ENCODE measurements at regions not wholly inside any gene's neighbourhood (a gene's known extent, or its start where the extent isn't known, plus 50 kb on each side); places are given as distances from the start of the nearest gene placed in this dataset.

- no peak for DNase-seq
Observed at GRCh38 chr14:30291216-30291615, 267.7 kb upstream of the G2E3 start.

DNA sequence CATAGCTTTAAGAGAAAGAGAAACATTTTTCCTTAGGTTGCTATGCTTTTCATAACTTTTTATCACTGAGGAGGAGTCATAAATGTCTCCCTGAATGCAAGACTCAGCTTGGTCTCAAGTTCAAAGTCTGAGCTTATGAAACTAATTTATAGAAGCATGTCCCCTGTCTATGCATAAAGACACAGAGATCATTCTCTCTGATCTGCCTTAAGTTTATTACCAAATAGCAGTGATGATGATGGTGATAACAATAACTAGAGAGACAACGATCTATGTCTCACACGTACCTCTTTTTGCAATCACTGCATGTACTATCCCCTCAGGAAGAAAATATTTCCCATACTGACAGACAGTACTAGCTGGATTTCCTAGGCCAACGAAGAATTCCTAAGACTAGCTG, 266.4 kb upstream of the G2E3 start:
- no peak for DNase-seq
- H3K4me3 Mint-ChIP-seq = no peak overlapping the region
- no peak overlapping the region for H3K27ac Mint-ChIP-seq
- H3K36me3 Mint-ChIP-seq (ENCODE audit: low read depth) = no peaks in the 10 kb centered on the region
- peaks cover 15% of the 10 kb centered on the region for H3K27me3 Mint-ChIP-seq
- peaks cover 5% of the 10 kb centered on the region for H3K4me1 Mint-ChIP-seq (ENCODE audit: low read depth)
- peaks cover 4% of the 10 kb centered on the region for H3K9me3 Mint-ChIP-seq

More at GRCh38 chr14:30291216-30291615, 267.7 kb upstream of the G2E3 start:
- Mint-ChIP-seq H3K27ac (no peak overlapping the region), H3K9me3 (peaks cover 4% of the 10 kb centered on the region), H3K4me3 (no peak overlapping the region), H3K27me3 (peaks cover 11% of the 10 kb centered on the region), H3K4me1 (ENCODE audit: low read depth) (peaks cover 4% of the 10 kb centered on the region), H3K36me3 (ENCODE audit: low read depth) (no peaks in the 10 kb centered on the region)

DNA sequence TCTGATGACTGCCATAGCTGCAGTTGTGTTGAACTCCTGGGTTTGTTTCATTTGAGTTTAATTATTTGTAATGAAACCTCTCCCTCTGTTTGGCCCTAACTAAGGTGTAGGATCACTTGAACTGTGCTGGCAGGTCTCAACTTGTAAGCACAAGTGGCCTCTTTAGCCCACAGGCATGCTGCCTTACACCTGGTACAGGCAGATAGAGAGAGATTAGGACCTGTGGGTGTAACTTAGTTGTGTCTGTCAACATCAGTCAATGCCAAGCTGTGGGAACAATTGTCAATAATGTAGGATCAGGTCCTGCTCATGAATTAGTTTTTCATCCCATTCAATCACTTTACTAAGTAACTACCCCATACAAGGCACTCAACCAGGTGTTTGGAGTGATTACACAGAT, 263.0 kb upstream of the G2E3 start:
- Mint-ChIP-seq H3K27me3 (peaks cover 15% of the 10 kb centered on the region), H3K36me3 (ENCODE audit: low read depth) (no peaks in the 10 kb centered on the region), H3K4me3 (no peak overlapping the region), H3K4me1 (ENCODE audit: low read depth) (peaks cover 5% of the 10 kb centered on the region), H3K9me3 (peaks cover 4% of the 10 kb centered on the region), H3K27ac (no peak overlapping the region)
- no peak for DNase-seq

DNA sequence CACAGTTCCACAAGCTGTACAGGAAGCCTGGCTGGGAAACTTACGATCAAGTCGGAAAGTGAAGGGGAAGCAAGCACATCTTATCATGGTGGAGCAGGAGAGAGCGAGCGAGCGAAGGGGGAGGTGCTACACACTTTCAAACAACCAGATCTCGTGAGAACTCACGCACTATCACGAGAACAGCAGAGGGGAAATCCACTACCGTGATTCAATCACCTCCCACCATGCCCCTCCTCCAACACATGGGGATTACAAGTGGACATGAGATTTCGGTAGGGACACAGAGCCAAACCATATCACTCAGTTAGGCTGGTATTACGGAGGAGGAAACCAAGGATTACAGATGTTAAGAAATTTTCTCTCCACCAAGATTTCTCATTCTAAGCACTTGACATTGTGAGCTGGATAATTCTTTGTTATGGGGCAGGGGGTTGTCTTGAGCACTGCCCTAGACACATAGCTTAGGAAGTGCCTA, 262.0 kb upstream of the G2E3 start:
- no peak for DNase-seq
- Mint-ChIP-seq H3K27ac (no peak overlapping the region), H3K9me3 (peaks cover 4% of the 10 kb centered on the region), H3K4me3 (no peak overlapping the region), H3K27me3 (peaks cover 15% of the 10 kb centered on the region), H3K36me3 (ENCODE audit: low read depth) (no peaks in the 10 kb centered on the region), H3K4me1 (ENCODE audit: low read depth) (peaks cover 5% of the 10 kb centered on the region)

GRCh38 chr14:30297876-30298795, 260.8 kb upstream of the G2E3 start:
- Mint-ChIP-seq H3K27ac (no peak overlapping the region), H3K4me1 (ENCODE audit: low read depth) (peaks cover 5% of the 10 kb centered on the region), H3K9me3 (peaks cover 4% of the 10 kb centered on the region), H3K4me3 (no peak overlapping the region), H3K27me3 (peaks cover 15% of the 10 kb centered on the region), H3K36me3 (ENCODE audit: low read depth) (no peaks in the 10 kb centered on the region)
- DNase-seq = no peak

- Mint-ChIP-seq H3K4me3 (no peak overlapping the region), H3K27me3 (peaks cover 10% of the 10 kb centered on the region), H3K4me1 (ENCODE audit: low read depth) (peaks cover 5% of the 10 kb centered on the region), H3K9me3 (no peaks in the 10 kb centered on the region), H3K36me3 (ENCODE audit: low read depth) (no peaks in the 10 kb centered on the region), H3K27ac (no peak overlapping the region)
- no peak for DNase-seq
Observed at GRCh38 chr14:30299915-30300314, 259.0 kb upstream of the G2E3 start.

DNA sequence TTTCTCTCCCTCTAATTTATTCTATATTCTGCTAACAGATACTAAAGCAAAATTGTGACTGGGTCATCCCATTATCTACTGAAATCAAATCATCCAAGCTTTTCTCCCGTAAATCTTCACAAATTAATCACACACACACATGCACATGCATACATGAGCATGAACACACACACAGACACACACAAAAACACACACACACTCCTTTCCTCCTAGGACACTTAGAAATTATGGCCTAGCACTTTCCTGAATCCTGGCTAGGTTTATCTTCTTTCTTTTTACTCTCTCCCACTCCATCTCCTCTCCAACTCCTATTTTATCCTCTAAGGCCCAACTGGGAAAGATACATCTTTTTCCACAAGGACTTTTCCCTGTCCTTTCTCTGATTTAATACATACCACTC, 255.6 kb upstream of the G2E3 start:
- H3K27ac Mint-ChIP-seq = no peak overlapping the region
- H3K9me3 Mint-ChIP-seq = no peaks in the 10 kb centered on the region
- H3K27me3 Mint-ChIP-seq = no peaks in the 10 kb centered on the region
- no peaks in the 10 kb centered on the region for H3K36me3 Mint-ChIP-seq (ENCODE audit: low read depth)
- H3K4me1 Mint-ChIP-seq (ENCODE audit: low read depth) = no peaks in the 10 kb centered on the region
- no peak for DNase-seq
- H3K4me3 Mint-ChIP-seq = no peak overlapping the region

GRCh38 chr14:30305346-30305745, 253.6 kb upstream of the G2E3 start:
- H3K27me3 Mint-ChIP-seq = no peaks in the 10 kb centered on the region
- H3K9me3 Mint-ChIP-seq = no peaks in the 10 kb centered on the region
- no peaks in the 10 kb centered on the region for H3K4me1 Mint-ChIP-seq (ENCODE audit: low read depth)
- no peak overlapping the region for H3K4me3 Mint-ChIP-seq
- H3K36me3 Mint-ChIP-seq (ENCODE audit: low read depth) = no peaks in the 10 kb centered on the region
- H3K27ac Mint-ChIP-seq = no peak overlapping the region
- no peak for DNase-seq

DNA sequence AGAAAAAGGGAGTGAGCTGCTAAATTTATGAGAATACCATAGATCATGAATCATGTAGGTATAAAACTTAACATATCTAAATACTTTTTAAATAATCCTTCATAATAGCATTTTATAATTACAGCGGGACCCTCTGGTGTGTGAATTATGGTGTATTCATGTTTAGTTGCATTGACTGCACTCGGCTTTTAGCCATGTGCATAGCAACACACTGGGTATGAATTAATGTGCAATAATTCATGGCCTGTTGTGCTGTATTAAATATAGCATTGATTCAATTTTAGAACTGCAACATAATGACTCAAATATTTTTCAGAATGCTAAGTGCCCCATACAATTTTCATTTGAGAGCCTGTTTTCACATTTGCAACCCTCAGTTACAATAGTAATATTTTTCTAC, 249.6 kb upstream of the G2E3 start:
- no peaks in the 10 kb centered on the region for H3K4me1 Mint-ChIP-seq (ENCODE audit: low read depth)
- H3K4me3 Mint-ChIP-seq = no peak overlapping the region
- no peak overlapping the region for H3K27ac Mint-ChIP-seq
- DNase-seq = no peak
- H3K9me3 Mint-ChIP-seq = no peaks in the 10 kb centered on the region
- no peaks in the 10 kb centered on the region for H3K36me3 Mint-ChIP-seq (ENCODE audit: low read depth)
- peaks cover 2% of the 10 kb centered on the region for H3K27me3 Mint-ChIP-seq

- Mint-ChIP-seq H3K27ac (no peak overlapping the region), H3K4me3 (no peak overlapping the region), H3K27me3 (peaks cover 5% of the 10 kb centered on the region), H3K36me3 (ENCODE audit: low read depth) (no peaks in the 10 kb centered on the region), H3K4me1 (ENCODE audit: low read depth) (no peaks in the 10 kb centered on the region), H3K9me3 (no peaks in the 10 kb centered on the region)
- DNase-seq = no peak
Observed at GRCh38 chr14:30312214-30312613, 246.7 kb upstream of the G2E3 start.

- H3K27me3 Mint-ChIP-seq = peaks cover 9% of the 10 kb centered on the region
- no peak for DNase-seq
- H3K27ac Mint-ChIP-seq = no peak overlapping the region
- no peak overlapping the region for H3K4me3 Mint-ChIP-seq
- H3K9me3 Mint-ChIP-seq = no peaks in the 10 kb centered on the region
- no peaks in the 10 kb centered on the region for H3K4me1 Mint-ChIP-seq (ENCODE audit: low read depth)
- no peaks in the 10 kb centered on the region for H3K36me3 Mint-ChIP-seq (ENCODE audit: low read depth)
Observed at GRCh38 chr14:30317729-30318128, 241.2 kb upstream of the G2E3 start.

DNA sequence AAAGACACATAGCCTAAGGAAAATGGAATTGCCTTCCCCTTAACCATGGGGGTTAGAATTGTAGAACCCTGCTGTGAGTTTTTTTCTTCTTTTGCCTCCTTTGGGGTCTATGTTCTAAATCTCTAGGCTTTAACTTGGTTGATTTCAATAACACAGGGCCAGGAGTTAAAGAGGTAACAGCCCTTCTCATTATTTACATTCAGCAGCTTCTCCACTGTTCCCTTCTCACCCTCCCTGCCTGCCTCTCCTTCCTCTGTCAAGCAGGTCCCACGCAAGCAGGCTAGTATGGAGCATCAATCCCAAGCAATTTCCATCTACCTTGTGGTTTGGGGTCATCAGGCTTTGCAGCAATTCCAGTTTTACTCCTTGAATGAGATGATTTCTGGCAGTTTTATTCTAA, 236.1 kb upstream of the G2E3 start:
- no peaks in the 10 kb centered on the region for H3K9me3 Mint-ChIP-seq
- H3K4me3 Mint-ChIP-seq = no peak overlapping the region
- H3K36me3 Mint-ChIP-seq (ENCODE audit: low read depth) = no peaks in the 10 kb centered on the region
- no peak for DNase-seq
- H3K27ac Mint-ChIP-seq = no peak overlapping the region
- H3K4me1 Mint-ChIP-seq (ENCODE audit: low read depth) = no peaks in the 10 kb centered on the region
- H3K27me3 Mint-ChIP-seq = peaks cover 1% of the 10 kb centered on the region

DNA sequence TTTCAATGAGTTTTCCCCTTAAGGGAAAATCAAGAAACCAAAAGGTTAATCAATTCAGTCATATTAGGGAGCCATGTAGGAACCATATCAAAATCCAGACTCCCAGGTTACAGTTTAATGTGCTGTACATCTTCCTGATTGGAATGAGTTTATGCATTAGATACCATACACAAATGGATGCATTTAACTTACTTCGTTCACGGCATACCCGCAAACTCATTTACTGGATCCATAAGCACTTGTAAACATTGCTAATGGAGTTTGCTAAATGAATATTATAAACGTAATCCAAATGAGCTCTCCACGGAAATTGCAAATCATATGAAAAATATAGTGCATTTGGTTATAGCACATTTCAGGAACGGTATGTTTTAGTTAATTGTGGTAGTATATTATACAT, 228.9 kb upstream of the G2E3 start:
- no peak for DNase-seq
- peaks cover 3% of the 10 kb centered on the region for H3K27me3 Mint-ChIP-seq
- H3K36me3 Mint-ChIP-seq (ENCODE audit: low read depth) = no peaks in the 10 kb centered on the region
- H3K27ac Mint-ChIP-seq = no peak overlapping the region
- H3K4me1 Mint-ChIP-seq (ENCODE audit: low read depth) = peaks cover 13% of the 10 kb centered on the region
- H3K9me3 Mint-ChIP-seq = no peaks in the 10 kb centered on the region
- no peak overlapping the region for H3K4me3 Mint-ChIP-seq

DNA sequence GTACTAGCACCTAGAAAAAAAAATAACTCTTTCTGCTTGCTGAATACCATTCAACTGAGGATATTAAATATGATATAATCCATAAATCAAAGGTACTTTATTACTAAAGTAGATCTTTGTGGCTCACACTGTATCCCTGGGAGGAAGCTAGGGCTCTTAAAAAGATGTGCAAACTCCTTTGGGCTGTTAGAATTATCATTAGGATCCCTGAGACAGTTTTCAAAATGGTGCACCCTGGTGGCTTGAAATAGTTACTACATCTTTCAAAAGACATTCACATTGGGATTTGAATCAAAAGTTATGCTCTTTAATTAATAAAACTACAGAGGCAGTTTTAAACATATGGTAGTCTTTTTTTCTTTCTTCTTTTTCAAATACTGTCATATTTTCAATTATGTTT, 228.5 kb upstream of the G2E3 start:
- Mint-ChIP-seq H3K9me3 (no peaks in the 10 kb centered on the region), H3K4me3 (no peak overlapping the region), H3K36me3 (ENCODE audit: low read depth) (no peaks in the 10 kb centered on the region), H3K4me1 (ENCODE audit: low read depth) (peaks cover 15% of the 10 kb centered on the region), H3K27me3 (peaks cover 6% of the 10 kb centered on the region), H3K27ac (no peak overlapping the region)
- DNase-seq = no peak

- no peaks in the 10 kb centered on the region for H3K36me3 Mint-ChIP-seq (ENCODE audit: low read depth)
- H3K4me1 Mint-ChIP-seq (ENCODE audit: low read depth) = peaks cover 18% of the 10 kb centered on the region
- peaks cover 6% of the 10 kb centered on the region for H3K27me3 Mint-ChIP-seq
- H3K4me3 Mint-ChIP-seq = no peak overlapping the region
- no peaks in the 10 kb centered on the region for H3K9me3 Mint-ChIP-seq
- no peak for DNase-seq
- H3K27ac Mint-ChIP-seq = no peak overlapping the region
Observed at GRCh38 chr14:30331030-30331429, 227.9 kb upstream of the G2E3 start.

All from activated T-cell treated with anti-CD3 and anti-CD28 coated beads, Interleukin-2, amount 50 U/mL, for 24 hours (primary cell).